ENCODE measurements at regions not wholly inside any gene's neighbourhood (a gene's known extent, or its start where the extent isn't known, plus 50 kb on each side); places are given as distances from the start of the nearest gene placed in this dataset.

DNA sequence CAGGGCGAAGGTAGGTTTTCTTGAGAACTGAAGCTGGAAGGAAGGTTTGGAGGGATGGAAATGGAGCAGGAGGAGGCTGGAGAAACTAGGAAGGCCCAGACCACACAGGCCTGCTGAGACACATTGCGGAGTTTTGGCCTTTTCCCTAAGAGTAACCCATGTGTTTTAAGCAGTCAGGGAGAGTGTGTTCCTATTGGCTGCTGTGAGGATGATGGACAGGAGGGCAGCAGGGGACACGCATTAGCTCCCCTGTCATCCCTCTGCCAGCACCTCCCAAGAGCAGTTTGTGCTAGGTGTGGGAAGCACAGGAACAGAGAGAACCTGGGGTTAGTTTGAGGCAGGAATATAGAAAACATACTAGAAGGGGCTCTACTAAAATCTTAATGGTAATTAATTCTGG, 842.1 kb downstream of the TBC1D22A start:
- Histone ChIP-seq H3K36me3 (no peaks in the 10 kb centered on the region), H3K27ac (no peak overlapping the region), H3K9me3 (no peaks in the 10 kb centered on the region), H3K4me3 (no peak overlapping the region), H3K4me1 (no peaks in the 10 kb centered on the region), H3K27me3 (peaks cover 0 to 53% (median 0%) of the 10 kb centered on the region in 4 donors)
- WGBS, 2 donors: 61 to 67% methylated on average over 2 to 3 of the region's 3 CpGs
- TF ChIP-seq, protein P1, sequence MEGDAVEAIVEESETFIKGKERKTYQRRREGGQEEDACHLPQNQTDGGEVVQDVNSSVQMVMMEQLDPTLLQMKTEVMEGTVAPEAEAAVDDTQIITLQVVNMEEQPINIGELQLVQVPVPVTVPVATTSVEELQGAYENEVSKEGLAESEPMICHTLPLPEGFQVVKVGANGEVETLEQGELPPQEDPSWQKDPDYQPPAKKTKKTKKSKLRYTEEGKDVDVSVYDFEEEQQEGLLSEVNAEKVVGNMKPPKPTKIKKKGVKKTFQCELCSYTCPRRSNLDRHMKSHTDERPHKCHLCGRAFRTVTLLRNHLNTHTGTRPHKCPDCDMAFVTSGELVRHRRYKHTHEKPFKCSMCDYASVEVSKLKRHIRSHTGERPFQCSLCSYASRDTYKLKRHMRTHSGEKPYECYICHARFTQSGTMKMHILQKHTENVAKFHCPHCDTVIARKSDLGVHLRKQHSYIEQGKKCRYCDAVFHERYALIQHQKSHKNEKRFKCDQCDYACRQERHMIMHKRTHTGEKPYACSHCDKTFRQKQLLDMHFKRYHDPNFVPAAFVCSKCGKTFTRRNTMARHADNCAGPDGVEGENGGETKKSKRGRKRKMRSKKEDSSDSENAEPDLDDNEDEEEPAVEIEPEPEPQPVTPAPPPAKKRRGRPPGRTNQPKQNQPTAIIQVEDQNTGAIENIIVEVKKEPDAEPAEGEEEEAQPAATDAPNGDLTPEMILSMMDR (IDR thresholded peaks at IDR 0.05): no peak
- no peak for TF ChIP-seq POLR2A (IDR thresholded peaks at IDR 0.05)
- DNase-seq: no peak
- intact Hi-C loops (cut with DNase I): no loop called here

DNA sequence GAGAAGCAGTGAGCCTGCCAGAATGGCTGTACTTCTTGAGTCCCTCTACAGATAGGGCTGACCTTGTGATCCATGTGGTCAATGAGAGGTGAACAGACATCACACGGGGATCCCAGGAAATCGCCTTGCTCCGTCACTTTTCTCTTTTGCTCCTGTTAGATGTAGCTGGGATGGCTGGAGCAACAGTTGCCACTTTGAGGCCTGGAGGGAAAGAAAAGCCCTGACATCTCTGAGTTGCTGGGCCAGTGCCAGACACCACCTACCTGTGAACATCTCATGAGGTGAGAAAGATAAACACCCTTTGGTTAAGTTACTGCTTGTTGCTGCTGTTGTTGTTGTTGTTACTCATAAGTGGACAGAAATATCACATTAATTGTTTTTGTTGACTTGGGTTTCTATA, 840.3 kb downstream of the TBC1D22A start:
- no peak for DNase-seq
- no peak for TF ChIP-seq POLR2A (IDR thresholded peaks at IDR 0.05)
- TF ChIP-seq, protein P1 (IDR thresholded peaks at IDR 0.05): no peak
- WGBS, 2 donors: 78 to 81% methylated on average over 3 of the region's 3 CpGs

DNA sequence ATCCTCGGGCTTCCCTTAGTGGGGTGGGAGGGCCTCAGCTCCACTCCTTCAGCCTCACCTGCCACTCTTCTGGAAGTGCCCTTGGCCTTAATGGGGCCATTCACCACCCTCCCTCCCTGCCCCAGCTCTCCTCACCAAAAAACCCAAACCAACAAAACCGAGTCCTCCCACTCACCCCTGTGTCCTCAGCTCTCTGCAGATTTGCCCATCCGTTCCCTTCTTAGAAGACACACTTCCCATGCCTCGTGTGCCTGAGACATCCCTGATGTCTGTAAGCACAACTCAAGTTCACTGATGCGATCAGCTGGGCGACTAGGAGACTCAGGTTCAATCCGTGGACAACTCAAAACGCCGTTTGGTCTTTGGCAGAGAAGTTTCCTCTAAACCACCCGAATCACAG, 839.2 kb downstream of the TBC1D22A start:
- H3K36me3 ChIP-seq: no peaks in the 10 kb centered on the region
- H3K9me3 ChIP-seq: no peaks in the 10 kb centered on the region
- H3K4me3 ChIP-seq: no peak overlapping the region
- DNase-seq: no peak
- no peaks in the 10 kb centered on the region for H3K4me1 ChIP-seq
- H3K27ac ChIP-seq: no peak overlapping the region
- WGBS, 2 donors: 66 to 75% methylated on average over 7 to 10 of the region's 10 CpGs
- intact Hi-C loops (cut with DNase I): no loop called here
- peaks cover 0 to 54% (median 0%) of the 10 kb centered on the region in 4 donors for H3K27me3 ChIP-seq
- no peak for TF ChIP-seq POLR2A (IDR thresholded peaks at IDR 0.05)
- TF ChIP-seq, protein P1 (IDR thresholded peaks at IDR 0.05): no peak

More for the DNA sequence above, 840.3 kb downstream of the TBC1D22A start:
- Histone ChIP-seq H3K4me1 (no peaks in the 10 kb centered on the region), H3K9me3 (no peaks in the 10 kb centered on the region), H3K36me3 (no peaks in the 10 kb centered on the region), H3K4me3 (no peak overlapping the region), H3K27ac (no peak overlapping the region), H3K27me3 (peaks cover 0 to 54% (median 0%) of the 10 kb centered on the region in 4 donors)
- intact Hi-C loops (cut with DNase I): no loop called here

DNA sequence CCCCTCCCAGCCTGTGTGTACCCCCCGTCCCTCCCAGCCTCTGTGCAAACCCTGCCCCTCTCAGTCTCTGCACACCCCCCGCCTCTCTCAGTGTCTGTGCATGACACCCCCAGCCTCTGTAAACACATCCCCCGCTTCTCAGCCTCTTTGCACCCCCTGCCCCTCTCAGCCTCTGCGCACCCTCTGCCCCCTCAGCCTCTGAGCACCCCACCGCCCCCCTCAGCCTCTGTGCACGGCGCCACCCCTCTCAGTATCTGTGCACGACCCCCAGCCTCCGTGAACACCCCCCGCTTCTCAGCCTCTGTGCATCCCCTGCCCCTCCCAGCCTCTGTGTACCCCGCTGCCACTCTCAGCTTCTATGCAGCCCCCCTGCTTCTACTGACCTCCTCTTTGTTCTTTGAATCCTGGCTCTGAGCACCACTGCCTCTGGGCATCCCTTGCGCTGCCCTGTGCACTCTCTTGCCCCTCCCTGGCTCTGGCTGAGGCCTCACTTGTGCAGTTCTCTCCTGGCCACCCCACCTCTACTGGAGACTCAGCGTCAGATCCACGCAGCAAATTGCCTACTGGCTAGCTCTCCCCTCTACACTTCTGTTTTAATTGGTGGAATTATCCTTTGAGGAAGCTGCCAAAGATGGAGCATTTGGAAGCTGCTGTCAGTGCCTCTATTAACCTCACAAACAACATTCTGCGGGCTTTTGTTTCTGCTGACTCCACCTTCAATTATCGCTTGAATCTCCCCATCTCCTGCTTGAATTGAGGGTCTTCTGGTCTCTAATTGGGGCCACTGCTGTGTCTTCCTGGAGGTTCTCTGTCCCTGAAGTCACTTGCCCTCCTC, 838.6 kb downstream of the TBC1D22A start:
- DNase-seq: no peak

DNA sequence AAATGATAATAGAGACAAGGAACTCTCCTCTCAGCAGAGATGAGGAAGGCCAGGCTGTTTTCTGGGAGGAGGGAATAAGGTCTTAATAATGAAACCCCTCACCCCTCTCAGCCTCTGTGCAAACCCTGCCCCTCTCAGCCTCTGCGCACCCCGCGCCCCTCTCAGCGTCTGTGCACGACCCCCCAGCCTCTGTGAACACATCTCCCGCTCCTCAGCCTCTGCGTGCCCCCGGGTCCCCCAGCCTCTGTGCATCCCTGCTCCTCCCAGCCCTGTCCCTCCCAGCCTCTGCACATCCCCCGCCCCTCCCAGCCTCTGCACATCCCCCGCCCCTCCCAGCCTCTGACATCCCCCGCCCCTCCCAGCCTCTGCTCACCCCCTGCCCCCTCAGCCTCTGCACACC, 837.8 kb downstream of the TBC1D22A start:
- no peak for DNase-seq
- Histone ChIP-seq H3K27ac (no peak overlapping the region), H3K27me3 (peaks cover 0 to 52% (median 0%) of the 10 kb centered on the region in 4 donors), H3K9me3 (no peaks in the 10 kb centered on the region), H3K36me3 (no peaks in the 10 kb centered on the region), H3K4me1 (no peaks in the 10 kb centered on the region), H3K4me3 (no peak overlapping the region)
- WGBS, 2 donors: 50 to 87% methylated on average over 3 to 7 of the region's 11 CpGs
- TF ChIP-seq POLR2A (IDR thresholded peaks at IDR 0.05): no peak
- TF ChIP-seq, protein P1 (IDR thresholded peaks at IDR 0.05): no peak
- intact Hi-C loops (cut with DNase I): no loop called here

More for the DNA sequence above, 838.6 kb downstream of the TBC1D22A start:
- Histone ChIP-seq H3K4me3 (no peak overlapping the region), H3K27ac (no peak overlapping the region), H3K9me3 (no peaks in the 10 kb centered on the region), H3K27me3 (peaks cover 0 to 57% (median 0%) of the 10 kb centered on the region in 4 donors), H3K4me1 (no peaks in the 10 kb centered on the region), H3K36me3 (no peaks in the 10 kb centered on the region)
- intact Hi-C loops (cut with DNase I): no loop called here
- 57 to 75% methylated on average over 8 to 9 of the region's 16 CpGs for WGBS, 2 donors
- no peak for TF ChIP-seq POLR2A (IDR thresholded peaks at IDR 0.05)
- TF ChIP-seq, protein P1 (IDR thresholded peaks at IDR 0.05): no peak

Measured in esophagus squamous epithelium (tissue), 5 donors.